ENCODE measurements at regions not wholly inside any gene's neighbourhood (a gene's known extent, or its start where the extent isn't known, plus 50 kb on each side); places are given as distances from the start of the nearest gene placed in this dataset.

DNA sequence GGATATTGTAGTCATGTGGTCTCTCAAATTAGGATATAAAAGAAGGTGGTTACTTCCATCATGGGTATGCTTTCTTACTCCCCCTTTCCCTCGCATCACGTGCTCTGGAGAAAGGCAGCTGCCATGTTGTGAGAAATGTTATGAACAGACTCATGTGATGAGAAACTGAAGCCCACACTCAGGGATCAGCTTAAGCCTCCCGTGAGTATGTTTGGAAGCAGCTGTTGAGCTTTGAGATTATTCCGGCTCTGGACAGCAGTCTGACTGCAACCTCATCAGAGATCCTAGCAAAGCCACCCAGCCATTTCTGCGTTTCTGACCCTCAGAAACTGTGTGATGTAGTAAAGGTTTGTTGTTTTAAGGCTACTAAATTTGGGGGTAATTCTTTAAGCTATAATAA is 700.1 kb downstream of the ADCYAP1 start:
- Histone ChIP-seq H3K27ac (replicated peaks) (no peak overlapping the region), H3K27me3 (ENCODE audit: insufficient read depth, poor library complexity, severe bottlenecking) (no peaks in the 10 kb centered on the region), H3K4me3 (replicated peaks; ENCODE audit: insufficient read depth, low read length) (no peak overlapping the region)
- DNase-seq (ENCODE audit: low read depth in 1 of 2, low spot score in 1 of 2), result no peak
- TF ChIP-seq, protein P1, sequence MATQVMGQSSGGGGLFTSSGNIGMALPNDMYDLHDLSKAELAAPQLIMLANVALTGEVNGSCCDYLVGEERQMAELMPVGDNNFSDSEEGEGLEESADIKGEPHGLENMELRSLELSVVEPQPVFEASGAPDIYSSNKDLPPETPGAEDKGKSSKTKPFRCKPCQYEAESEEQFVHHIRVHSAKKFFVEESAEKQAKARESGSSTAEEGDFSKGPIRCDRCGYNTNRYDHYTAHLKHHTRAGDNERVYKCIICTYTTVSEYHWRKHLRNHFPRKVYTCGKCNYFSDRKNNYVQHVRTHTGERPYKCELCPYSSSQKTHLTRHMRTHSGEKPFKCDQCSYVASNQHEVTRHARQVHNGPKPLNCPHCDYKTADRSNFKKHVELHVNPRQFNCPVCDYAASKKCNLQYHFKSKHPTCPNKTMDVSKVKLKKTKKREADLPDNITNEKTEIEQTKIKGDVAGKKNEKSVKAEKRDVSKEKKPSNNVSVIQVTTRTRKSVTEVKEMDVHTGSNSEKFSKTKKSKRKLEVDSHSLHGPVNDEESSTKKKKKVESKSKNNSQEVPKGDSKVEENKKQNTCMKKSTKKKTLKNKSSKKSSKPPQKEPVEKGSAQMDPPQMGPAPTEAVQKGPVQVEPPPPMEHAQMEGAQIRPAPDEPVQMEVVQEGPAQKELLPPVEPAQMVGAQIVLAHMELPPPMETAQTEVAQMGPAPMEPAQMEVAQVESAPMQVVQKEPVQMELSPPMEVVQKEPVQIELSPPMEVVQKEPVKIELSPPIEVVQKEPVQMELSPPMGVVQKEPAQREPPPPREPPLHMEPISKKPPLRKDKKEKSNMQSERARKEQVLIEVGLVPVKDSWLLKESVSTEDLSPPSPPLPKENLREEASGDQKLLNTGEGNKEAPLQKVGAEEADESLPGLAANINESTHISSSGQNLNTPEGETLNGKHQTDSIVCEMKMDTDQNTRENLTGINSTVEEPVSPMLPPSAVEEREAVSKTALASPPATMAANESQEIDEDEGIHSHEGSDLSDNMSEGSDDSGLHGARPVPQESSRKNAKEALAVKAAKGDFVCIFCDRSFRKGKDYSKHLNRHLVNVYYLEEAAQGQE (IDR thresholded peaks at IDR 0.05; ENCODE audit: insufficient replicate concordance, low read depth), result no peak
- no peak for TF ChIP-seq POLR2AphosphoS5 (IDR thresholded peaks at IDR 0.05; ENCODE audit: low read depth)
- TF ChIP-seq GABPA (IDR thresholded peaks at IDR 0.05; ENCODE audit: low read depth), result no peak

DNA sequence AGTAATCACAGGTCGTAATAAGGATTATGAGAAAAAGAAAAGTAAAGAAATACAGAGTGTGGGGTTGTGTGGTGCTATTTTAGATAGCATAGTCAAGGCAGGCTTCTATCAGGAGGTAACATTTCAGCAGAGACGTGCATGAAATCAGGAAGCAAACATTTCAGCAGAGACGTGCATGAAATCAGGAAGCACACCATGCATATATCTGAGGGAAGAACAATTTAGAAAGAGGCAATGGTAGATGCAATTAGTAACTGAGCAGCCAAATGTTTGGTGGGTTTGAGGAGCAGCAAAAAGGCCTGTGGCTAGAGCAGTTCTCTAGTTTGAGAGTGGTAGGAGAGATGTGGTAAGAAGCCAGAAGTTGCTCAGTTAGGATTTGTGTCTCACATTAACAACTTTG is 713.7 kb downstream of the ADCYAP1 start:
- TF ChIP-seq POLR2AphosphoS5 (IDR thresholded peaks at IDR 0.05; ENCODE audit: low read depth) (no peak), GABPA (IDR thresholded peaks at IDR 0.05; ENCODE audit: low read depth) (no peak), SPI1 (IDR thresholded peaks at IDR 0.05; ENCODE audit: borderline replicate concordance, low read depth) (no peak)
- TF ChIP-seq, protein P1 (IDR thresholded peaks at IDR 0.05; ENCODE audit: insufficient replicate concordance, low read depth), result no peak
- TF ChIP-seq, protein P2, sequence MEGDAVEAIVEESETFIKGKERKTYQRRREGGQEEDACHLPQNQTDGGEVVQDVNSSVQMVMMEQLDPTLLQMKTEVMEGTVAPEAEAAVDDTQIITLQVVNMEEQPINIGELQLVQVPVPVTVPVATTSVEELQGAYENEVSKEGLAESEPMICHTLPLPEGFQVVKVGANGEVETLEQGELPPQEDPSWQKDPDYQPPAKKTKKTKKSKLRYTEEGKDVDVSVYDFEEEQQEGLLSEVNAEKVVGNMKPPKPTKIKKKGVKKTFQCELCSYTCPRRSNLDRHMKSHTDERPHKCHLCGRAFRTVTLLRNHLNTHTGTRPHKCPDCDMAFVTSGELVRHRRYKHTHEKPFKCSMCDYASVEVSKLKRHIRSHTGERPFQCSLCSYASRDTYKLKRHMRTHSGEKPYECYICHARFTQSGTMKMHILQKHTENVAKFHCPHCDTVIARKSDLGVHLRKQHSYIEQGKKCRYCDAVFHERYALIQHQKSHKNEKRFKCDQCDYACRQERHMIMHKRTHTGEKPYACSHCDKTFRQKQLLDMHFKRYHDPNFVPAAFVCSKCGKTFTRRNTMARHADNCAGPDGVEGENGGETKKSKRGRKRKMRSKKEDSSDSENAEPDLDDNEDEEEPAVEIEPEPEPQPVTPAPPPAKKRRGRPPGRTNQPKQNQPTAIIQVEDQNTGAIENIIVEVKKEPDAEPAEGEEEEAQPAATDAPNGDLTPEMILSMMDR (IDR thresholded peaks at IDR 0.05; ENCODE audit: insufficient read depth, low read length), result no peak
- DNase-seq (ENCODE audit: low read depth in 1 of 2, low spot score in 1 of 2), result peak in 1 of 2 experiments; percentile 58
- no peak overlapping the region for H3K4me3 ChIP-seq (replicated peaks; ENCODE audit: insufficient read depth, low read length)
- H3K27ac ChIP-seq (replicated peaks), result peak overlapping the region; percentile 9; the same call in 1 of the 2 replicates
- H3K27me3 ChIP-seq (ENCODE audit: insufficient read depth, poor library complexity, severe bottlenecking), result no peaks in the 10 kb centered on the region

DNA sequence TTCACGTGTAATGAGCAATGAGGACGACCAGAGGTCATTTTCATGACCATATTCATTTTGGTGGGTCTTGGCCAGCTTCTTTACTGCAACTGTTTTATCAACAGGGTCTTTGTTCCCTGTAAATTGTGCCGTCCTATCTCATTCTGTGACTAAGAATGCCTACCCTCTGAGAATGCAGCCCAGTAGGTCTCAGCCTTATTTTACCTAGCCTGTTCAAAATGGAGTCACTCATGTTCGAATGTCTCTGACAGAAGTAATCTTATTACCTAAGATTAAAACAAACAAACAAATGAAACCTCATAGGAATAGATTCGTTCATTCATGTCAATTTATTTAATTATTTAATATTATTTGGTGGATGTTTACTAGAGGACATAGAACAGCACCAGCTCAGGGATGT is 714.8 kb downstream of the ADCYAP1 start:
- TF ChIP-seq SPI1 (IDR thresholded peaks at IDR 0.05; ENCODE audit: borderline replicate concordance, low read depth) (no peak), POLR2AphosphoS5 (IDR thresholded peaks at IDR 0.05; ENCODE audit: low read depth) (no peak), GABPA (IDR thresholded peaks at IDR 0.05; ENCODE audit: low read depth) (no peak)
- TF ChIP-seq, protein P2 (IDR thresholded peaks at IDR 0.05; ENCODE audit: insufficient read depth, low read length), result no peak
- TF ChIP-seq, protein P1 (IDR thresholded peaks at IDR 0.05; ENCODE audit: insufficient replicate concordance, low read depth), result no peak
- DNase-seq (ENCODE audit: low read depth in 1 of 2, low spot score in 1 of 2), result no peak
- Histone ChIP-seq H3K4me3 (replicated peaks; ENCODE audit: insufficient read depth, low read length) (no peak overlapping the region), H3K27me3 (ENCODE audit: insufficient read depth, poor library complexity, severe bottlenecking) (no peaks in the 10 kb centered on the region), H3K27ac (replicated peaks) (no peak overlapping the region)

Measured in HL-60 (cell line).